ENCODE measurements at regions not wholly inside any gene's neighbourhood (a gene's known extent, or its start where the extent isn't known, plus 50 kb on each side); places are given as distances from the start of the nearest gene placed in this dataset.

- TF ChIP-seq CTCF (IDR thresholded peaks at IDR 0.05) = no peak
- no peak for TF ChIP-seq POLR2A (IDR thresholded peaks at IDR 0.05)
These were observed 1627.4 kb upstream of the C9orf72 start for GRCh38 chr9:29200650-29201049.

Data from prostate gland (tissue), 2 donors.